Cardiac fibroblast (primary cell): ENCODE measurements at regions not wholly inside any gene's neighbourhood (a gene's known extent, or its start where the extent isn't known, plus 50 kb on each side); places are given as distances from the start of the nearest gene placed in this dataset.
A peak's percentile ranks its signal among the peaks of the same experiment; 100 is the strongest.

Source experiments
- DNase-seq, 2 donors: peaks; one replicate each; pipeline versions ENCODE4 v3.0.0 to v3.0.0-alpha.2; 2010; ENCODE audit warnings: low read depth in 2 of 2
- H3K4me3 ChIP-seq, 2 donors: replicated peaks in 1 of 2; 1 replicate in 1 of 2; 2 replicates in 1 of 2; pipeline ENCODE4 v1.5.1; 2011; ENCODE audit warnings: low read depth in 2 of 2, low read length in 2 of 2, mild to moderate bottlenecking in 2 of 2, moderate library complexity in 1 of 2
- TF ChIP-seq, protein P1 (sequence below): IDR thresholded peaks from one replicate; pipeline ENCODE4 v1.5.1; 2011; ENCODE audit warnings: low read depth, mild to moderate bottlenecking, low read length, inconsistent platforms

DNA sequence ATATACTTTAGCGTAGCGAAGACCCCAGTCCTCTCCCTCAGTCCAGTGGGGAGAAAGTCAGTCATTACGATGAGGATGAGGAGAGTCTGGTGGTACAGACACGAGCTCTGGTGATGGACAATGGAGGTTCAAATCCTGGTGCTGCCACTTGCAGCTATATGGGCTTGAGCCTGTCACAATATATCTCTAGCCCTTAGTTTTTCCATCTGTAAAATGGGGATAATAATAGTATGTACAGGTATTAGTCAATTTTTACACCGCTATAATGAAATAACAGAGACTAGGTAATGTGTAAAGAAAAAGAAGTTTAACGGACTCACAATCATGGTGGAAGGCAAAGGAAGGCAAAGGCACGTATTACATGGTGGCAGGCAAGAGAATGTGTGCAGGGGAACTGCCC is 237.9 kb downstream of the BCAS1 start:
- H3K4me3 ChIP-seq = no peak overlapping the region
- no peak for DNase-seq
- TF ChIP-seq, protein P1, sequence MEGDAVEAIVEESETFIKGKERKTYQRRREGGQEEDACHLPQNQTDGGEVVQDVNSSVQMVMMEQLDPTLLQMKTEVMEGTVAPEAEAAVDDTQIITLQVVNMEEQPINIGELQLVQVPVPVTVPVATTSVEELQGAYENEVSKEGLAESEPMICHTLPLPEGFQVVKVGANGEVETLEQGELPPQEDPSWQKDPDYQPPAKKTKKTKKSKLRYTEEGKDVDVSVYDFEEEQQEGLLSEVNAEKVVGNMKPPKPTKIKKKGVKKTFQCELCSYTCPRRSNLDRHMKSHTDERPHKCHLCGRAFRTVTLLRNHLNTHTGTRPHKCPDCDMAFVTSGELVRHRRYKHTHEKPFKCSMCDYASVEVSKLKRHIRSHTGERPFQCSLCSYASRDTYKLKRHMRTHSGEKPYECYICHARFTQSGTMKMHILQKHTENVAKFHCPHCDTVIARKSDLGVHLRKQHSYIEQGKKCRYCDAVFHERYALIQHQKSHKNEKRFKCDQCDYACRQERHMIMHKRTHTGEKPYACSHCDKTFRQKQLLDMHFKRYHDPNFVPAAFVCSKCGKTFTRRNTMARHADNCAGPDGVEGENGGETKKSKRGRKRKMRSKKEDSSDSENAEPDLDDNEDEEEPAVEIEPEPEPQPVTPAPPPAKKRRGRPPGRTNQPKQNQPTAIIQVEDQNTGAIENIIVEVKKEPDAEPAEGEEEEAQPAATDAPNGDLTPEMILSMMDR = no peak

DNA sequence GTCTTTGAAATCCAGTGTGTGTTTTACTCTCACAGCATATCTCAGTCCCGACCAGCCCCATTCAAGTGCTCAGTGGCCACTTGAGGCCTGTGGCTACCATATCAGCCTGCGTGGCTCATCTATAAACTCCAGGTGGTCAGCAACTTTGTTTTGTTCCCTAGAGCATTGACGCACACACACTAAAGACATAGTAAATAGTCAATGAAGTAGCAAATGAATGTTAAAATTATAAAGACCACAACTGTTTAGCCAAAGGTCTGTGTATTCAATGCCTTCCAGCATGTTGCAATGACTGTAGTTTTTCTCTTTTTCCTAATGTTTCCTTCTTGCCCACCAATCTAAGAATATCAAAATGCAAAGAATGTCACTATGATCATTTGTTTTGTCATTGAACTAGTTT is 238.2 kb upstream of the ZNF217 start:
- no peak overlapping the region for H3K4me3 ChIP-seq
- DNase-seq = no peak
- TF ChIP-seq, protein P1 = no peak

DNA sequence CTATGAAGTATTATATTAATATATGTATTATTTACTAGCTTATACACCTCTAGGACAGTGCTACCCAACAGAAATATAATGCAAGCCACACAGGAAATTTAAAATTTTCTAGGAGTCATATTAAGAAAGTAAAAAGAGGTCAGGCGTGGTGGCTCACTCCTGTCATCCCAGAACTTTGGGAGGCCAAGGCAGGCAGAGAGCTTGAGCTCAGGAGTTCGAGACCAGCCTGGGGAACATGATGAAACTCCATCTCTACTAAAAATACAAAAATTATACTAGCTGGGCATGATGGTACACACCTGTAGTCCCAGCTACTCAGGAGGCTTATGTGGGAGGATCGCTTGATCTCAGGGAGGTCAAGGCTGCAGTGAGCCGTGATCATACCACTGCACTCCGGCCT is 237.6 kb upstream of the ZNF217 start:
- no peak overlapping the region for H3K4me3 ChIP-seq
- TF ChIP-seq, protein P1 = no peak
- no peak for DNase-seq

DNA sequence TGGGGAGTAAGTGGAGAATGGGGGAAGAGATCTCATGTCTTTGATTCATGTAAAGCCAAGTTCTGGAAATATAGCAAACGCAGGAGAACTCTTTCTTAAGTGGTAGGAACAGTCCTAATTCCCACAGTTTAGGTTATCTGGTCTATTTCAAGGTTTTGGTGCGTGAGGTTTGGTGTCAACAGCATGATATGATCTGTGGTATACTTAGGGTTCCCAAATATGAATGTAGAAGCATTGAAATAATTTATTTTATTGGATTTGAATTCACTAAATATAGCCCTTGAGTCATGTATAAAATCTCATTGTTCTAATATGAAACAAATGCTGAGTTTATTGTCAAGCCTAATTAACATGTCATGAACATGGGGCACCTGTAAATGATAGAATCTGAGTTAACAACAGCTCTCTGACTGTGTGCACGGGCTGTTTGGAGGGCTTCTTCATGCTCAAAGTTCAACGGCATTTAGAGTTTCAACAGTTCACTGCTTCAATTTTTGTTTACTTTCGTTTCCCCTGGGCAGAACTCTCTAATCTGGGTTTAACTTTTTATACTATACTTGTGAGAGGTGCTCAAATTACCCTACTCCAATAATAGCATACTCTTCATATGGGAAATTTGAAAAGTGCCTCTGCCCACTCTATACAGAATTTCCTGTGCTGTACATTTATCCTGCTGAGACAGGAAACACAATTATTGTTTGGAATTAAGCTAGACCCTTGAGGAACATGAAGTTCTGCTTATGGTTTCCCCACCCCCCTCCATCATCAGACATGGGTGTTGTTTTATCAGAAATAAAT is 236.3 kb upstream of the ZNF217 start:
- TF ChIP-seq, protein P1 = no peak
- H3K4me3 ChIP-seq = peak overlapping the region in 1 of 2 donors; percentile 19
- peak; percentile 56 to 70 for DNase-seq

DNA sequence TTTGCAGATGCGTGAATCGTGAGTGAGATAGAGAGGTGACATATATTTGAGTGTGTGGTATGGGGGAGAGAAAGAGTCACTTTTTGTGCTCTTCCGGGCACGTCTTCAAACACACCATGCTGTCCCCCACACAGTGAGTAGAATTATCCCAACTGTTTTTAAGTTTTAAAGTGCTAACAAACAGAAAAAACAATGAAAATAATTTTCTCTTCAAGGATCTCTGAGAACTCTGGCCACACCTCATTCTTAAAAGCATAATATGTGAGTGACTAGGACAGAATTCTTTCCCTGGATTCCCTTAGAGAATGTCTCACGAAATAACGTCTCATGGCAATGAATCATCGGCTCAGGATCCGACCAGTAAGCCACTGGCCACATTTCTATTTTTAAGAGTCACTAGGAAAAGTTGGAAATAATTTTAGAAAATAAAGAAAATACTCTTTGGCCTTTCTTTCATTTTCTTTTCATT is 235.7 kb upstream of the ZNF217 start:
- TF ChIP-seq, protein P1 = no peak
- peak overlapping the region in 1 of 2 donors; percentile 30 for H3K4me3 ChIP-seq
- DNase-seq = peak; percentile 95 to 99

DNA sequence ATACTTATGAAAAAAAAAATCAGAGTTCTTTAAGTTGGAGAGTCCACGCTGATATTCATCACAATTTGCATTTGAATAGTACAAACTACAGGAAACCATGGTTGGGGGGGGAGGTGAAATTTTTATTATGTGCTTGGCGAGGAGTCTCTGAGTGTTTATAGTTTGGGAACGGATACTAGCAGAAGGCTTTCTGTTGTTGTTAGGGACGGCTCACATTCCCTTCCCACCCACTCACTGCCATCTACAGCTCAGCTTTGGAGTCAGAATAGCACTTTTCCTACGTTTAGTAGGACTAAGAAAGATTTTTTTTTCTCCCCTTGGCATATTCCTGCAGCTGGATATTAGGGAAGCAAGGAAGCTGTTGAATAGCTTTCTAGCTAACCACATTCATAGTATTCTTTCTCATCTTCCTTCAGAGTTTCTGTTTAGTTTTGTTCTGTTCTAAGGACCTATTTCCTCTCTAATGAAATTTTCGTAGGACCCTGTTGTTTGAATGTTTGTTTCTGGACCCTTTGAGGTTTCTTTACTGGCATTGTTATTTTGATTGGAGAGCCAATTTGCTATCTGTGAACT is 235.1 kb upstream of the ZNF217 start:
- TF ChIP-seq, protein P1 = peak; percentile 11
- DNase-seq = peak; percentile 95 to 96
- peak overlapping the region in 1 of 2 donors; percentile 30 for H3K4me3 ChIP-seq
